ENCODE measurements at regions not wholly inside any gene's neighbourhood (a gene's known extent, or its start where the extent isn't known, plus 50 kb on each side); places are given as distances from the start of the nearest gene placed in this dataset.

- H3K9ac ChIP-seq (ENCODE audit: low read depth, low read length): no peak overlapping the region
- no peak overlapping the region for H3K4me3 ChIP-seq (ENCODE audit: low read depth, low read length)
These were observed 306.8 kb upstream of the G2E3 start for GRCh38 chr14:30252151-30252550.

GRCh38 chr14:30252783-30253674 is 305.9 kb upstream of the G2E3 start:
- no peak overlapping the region for H3K4me3 ChIP-seq (ENCODE audit: low read depth, low read length)
- no peaks in the 10 kb centered on the region for H3K9me3 ChIP-seq (ENCODE audit: control insufficient read depth, insufficient read depth, low read length)
- no peaks in the 10 kb centered on the region for H3K4me1 ChIP-seq (ENCODE audit: control insufficient read depth, insufficient read depth, low read length)
- no peak overlapping the region for H3K9ac ChIP-seq (ENCODE audit: low read depth, low read length)
- no peaks in the 10 kb centered on the region for H3K27me3 ChIP-seq (ENCODE audit: control insufficient read depth, insufficient read depth, low read length)
- H3K36me3 ChIP-seq (ENCODE audit: control insufficient read depth, insufficient read depth, low read length): no peaks in the 10 kb centered on the region

More at GRCh38 chr14:30252151-30252550, 306.8 kb upstream of the G2E3 start:
- no peaks in the 10 kb centered on the region for H3K27me3 ChIP-seq (ENCODE audit: control insufficient read depth, insufficient read depth, low read length)
- no peaks in the 10 kb centered on the region for H3K36me3 ChIP-seq (ENCODE audit: control insufficient read depth, insufficient read depth, low read length)
- no peaks in the 10 kb centered on the region for H3K4me1 ChIP-seq (ENCODE audit: control insufficient read depth, insufficient read depth, low read length)
- H3K9me3 ChIP-seq (ENCODE audit: control insufficient read depth, insufficient read depth, low read length): no peaks in the 10 kb centered on the region

DNA sequence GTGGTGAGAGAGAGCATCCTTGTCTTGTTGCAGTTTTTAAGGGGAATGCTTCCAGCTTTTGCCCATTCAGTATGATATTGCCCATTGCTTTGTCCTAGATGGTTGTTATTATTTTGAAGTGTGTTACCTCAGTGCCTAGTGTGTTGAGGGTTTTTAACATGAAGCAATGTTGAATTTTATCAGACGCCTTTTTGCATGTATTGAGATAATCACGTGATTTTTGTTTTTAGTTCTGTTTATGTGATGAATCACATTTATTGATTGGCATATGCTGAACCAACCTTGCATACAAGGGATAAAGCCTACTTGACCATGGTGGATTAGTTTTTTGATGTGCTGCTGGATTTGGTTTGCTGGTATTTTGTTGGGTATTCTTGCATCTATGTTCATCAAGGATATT is 302.3 kb upstream of the G2E3 start:
- no peaks in the 10 kb centered on the region for H3K27me3 ChIP-seq (ENCODE audit: control insufficient read depth, insufficient read depth, low read length)
- no peaks in the 10 kb centered on the region for H3K36me3 ChIP-seq (ENCODE audit: control insufficient read depth, insufficient read depth, low read length)
- no peak overlapping the region for H3K4me3 ChIP-seq (ENCODE audit: low read depth, low read length)
- H3K4me1 ChIP-seq (ENCODE audit: control insufficient read depth, insufficient read depth, low read length): peaks cover 2% of the 10 kb centered on the region
- H3K9ac ChIP-seq (ENCODE audit: low read depth, low read length): no peak overlapping the region
- H3K9me3 ChIP-seq (ENCODE audit: control insufficient read depth, insufficient read depth, low read length): no peaks in the 10 kb centered on the region

GRCh38 chr14:30257946-30258661 is 300.9 kb upstream of the G2E3 start:
- Histone ChIP-seq H3K9me3 (ENCODE audit: control insufficient read depth, insufficient read depth, low read length) (no peaks in the 10 kb centered on the region), H3K4me3 (ENCODE audit: low read depth, low read length) (no peak overlapping the region), H3K4me1 (ENCODE audit: control insufficient read depth, insufficient read depth, low read length) (peaks cover 2% of the 10 kb centered on the region), H3K36me3 (ENCODE audit: control insufficient read depth, insufficient read depth, low read length) (no peaks in the 10 kb centered on the region), H3K27me3 (ENCODE audit: control insufficient read depth, insufficient read depth, low read length) (no peaks in the 10 kb centered on the region), H3K9ac (ENCODE audit: low read depth, low read length) (no peak overlapping the region)

- no peaks in the 10 kb centered on the region for H3K9me3 ChIP-seq (ENCODE audit: control insufficient read depth, insufficient read depth, low read length)
- H3K27me3 ChIP-seq (ENCODE audit: control insufficient read depth, insufficient read depth, low read length): no peaks in the 10 kb centered on the region
- no peak overlapping the region for H3K4me3 ChIP-seq (ENCODE audit: low read depth, low read length)
- H3K36me3 ChIP-seq (ENCODE audit: control insufficient read depth, insufficient read depth, low read length): no peaks in the 10 kb centered on the region
- no peak overlapping the region for H3K9ac ChIP-seq (ENCODE audit: low read depth, low read length)
- H3K4me1 ChIP-seq (ENCODE audit: control insufficient read depth, insufficient read depth, low read length): peaks cover 2% of the 10 kb centered on the region
These were observed 297.9 kb upstream of the G2E3 start for GRCh38 chr14:30260833-30261607.

DNA sequence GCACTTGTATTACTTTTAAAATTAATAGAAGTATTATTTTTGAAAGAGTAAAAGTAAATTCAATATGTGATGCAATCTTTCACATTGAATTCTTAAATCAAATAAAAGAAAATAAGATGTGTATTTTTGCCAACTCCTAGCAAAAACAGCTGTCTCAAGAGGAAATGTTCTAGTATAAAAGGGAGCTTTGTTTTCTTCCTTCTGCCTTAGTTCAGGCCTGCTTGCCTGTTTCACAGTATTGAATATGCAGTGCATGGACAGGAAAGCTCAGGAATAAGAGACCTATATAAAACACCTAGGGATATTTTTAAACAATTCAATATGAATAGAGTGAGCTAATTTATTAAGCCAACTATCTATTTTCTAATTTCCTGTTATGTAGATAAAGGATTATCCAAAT is 294.8 kb upstream of the G2E3 start:
- H3K4me3 ChIP-seq (ENCODE audit: low read depth, low read length): no peak overlapping the region
- H3K27me3 ChIP-seq (ENCODE audit: control insufficient read depth, insufficient read depth, low read length): no peaks in the 10 kb centered on the region
- H3K9me3 ChIP-seq (ENCODE audit: control insufficient read depth, insufficient read depth, low read length): no peaks in the 10 kb centered on the region
- peaks cover 2% of the 10 kb centered on the region for H3K4me1 ChIP-seq (ENCODE audit: control insufficient read depth, insufficient read depth, low read length)
- no peaks in the 10 kb centered on the region for H3K36me3 ChIP-seq (ENCODE audit: control insufficient read depth, insufficient read depth, low read length)
- H3K9ac ChIP-seq (ENCODE audit: low read depth, low read length): no peak overlapping the region

DNA sequence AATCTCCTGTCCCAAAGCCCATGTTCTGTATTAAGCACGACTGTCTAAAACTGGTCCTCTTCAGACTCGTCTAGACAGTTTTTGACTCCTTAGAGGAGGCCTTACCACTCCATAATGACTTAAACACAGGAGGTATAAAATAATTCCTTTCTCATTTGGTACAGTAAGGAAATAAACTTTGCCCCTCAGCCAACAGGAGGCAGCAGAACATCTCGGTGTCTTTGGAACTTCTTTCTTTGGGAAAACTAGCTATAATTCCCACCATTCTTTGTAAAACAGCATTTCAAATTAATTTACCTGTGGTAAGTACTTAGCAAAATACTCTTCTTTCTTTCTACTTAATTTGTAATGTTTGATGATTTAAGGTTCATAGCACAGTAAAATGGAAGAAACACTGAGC is 292.7 kb upstream of the G2E3 start:
- H3K27me3 ChIP-seq (ENCODE audit: control insufficient read depth, insufficient read depth, low read length): peaks cover 8% of the 10 kb centered on the region
- no peaks in the 10 kb centered on the region for H3K9me3 ChIP-seq (ENCODE audit: control insufficient read depth, insufficient read depth, low read length)
- no peak overlapping the region for H3K9ac ChIP-seq (ENCODE audit: low read depth, low read length)
- H3K4me3 ChIP-seq (ENCODE audit: low read depth, low read length): no peak overlapping the region
- no peaks in the 10 kb centered on the region for H3K36me3 ChIP-seq (ENCODE audit: control insufficient read depth, insufficient read depth, low read length)
- H3K4me1 ChIP-seq (ENCODE audit: control insufficient read depth, insufficient read depth, low read length): peaks cover 3% of the 10 kb centered on the region

GRCh38 chr14:30267141-30267540 is 291.8 kb upstream of the G2E3 start:
- no peak overlapping the region for H3K9ac ChIP-seq (ENCODE audit: low read depth, low read length)

DNA sequence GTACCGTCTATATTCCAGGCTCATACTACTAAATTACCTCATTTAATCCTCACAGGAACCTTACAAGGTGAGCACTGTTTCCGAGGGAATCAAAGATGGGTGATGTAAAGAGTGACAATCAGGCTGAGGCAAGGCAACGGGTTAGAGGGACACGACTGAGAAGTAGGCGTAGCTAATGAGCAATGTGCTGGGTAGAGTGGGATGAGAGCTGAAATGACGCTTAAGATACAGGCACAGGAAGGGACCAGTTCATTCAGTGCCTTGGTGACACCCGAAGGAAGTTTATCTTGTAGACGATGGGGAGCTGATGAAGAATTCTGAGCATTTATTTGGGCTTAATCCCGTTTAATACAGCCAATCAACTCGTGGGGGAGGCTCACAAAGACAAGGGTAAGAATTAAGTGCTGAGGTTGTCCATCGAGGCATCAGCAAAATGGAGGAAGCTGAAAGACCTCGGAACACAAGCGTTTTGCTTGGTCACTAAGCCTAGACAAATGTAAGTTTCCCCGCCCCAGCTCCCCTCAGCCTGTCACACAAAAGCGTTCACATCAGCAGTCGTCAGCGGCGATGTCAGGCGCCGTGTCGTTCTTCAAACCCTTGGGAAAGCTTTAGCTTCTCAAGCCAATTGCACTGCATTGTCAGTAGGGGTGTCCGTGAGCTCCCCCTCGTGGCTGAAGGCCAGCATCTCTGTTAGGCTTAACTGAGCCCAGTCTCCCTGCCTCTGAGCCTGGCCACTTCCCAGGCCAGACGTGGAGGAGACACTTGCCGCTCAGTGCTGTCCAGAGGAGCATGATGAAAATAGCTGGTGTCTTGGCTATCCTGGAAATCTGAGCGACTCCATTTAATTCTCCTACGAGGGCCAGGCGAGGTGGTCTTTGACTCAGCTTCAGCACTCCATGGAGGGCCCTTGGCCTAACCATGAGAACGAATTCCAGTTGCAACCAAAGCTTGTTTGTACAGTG is 288.5 kb upstream of the G2E3 start:
- Histone ChIP-seq H3K36me3 (ENCODE audit: control insufficient read depth, insufficient read depth, low read length) (no peaks in the 10 kb centered on the region), H3K9ac (ENCODE audit: low read depth, low read length) (no peak overlapping the region), H3K4me1 (ENCODE audit: control insufficient read depth, insufficient read depth, low read length) (peaks cover 3% of the 10 kb centered on the region), H3K4me3 (ENCODE audit: low read depth, low read length) (peak overlapping the region; percentile 67), H3K9me3 (ENCODE audit: control insufficient read depth, insufficient read depth, low read length) (no peaks in the 10 kb centered on the region), H3K27me3 (ENCODE audit: control insufficient read depth, insufficient read depth, low read length) (peaks cover 8% of the 10 kb centered on the region)

More at GRCh38 chr14:30267141-30267540, 291.8 kb upstream of the G2E3 start:
- Histone ChIP-seq H3K4me3 (ENCODE audit: low read depth, low read length) (no peak overlapping the region), H3K27me3 (ENCODE audit: control insufficient read depth, insufficient read depth, low read length) (peaks cover 8% of the 10 kb centered on the region), H3K4me1 (ENCODE audit: control insufficient read depth, insufficient read depth, low read length) (peaks cover 3% of the 10 kb centered on the region), H3K36me3 (ENCODE audit: control insufficient read depth, insufficient read depth, low read length) (no peaks in the 10 kb centered on the region), H3K9me3 (ENCODE audit: control insufficient read depth, insufficient read depth, low read length) (no peaks in the 10 kb centered on the region)

DNA sequence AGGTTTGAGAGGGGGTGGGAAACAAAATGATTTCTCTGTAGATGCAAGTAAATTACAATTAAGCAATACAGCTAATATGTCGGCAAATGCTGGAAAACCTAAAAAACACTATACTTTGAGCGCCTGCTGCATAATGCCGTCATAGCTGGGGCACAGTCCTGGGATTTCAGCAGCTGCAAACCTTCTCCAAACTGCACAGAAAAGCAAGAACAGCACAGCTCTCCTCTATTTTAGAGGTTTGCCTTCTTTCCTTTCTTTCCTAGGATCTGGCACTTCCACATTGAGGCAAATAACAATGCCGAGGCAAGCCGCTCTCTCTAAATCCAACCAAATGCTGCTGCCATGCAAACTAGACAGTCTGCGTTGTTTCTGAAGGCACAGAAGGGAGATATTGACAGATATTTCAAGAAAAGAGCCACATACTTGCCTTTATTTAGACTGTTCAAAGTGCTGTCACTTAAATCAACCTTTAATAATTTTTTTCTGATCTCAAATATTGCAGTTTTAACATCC is 287.1 kb upstream of the G2E3 start:
- H3K27me3 ChIP-seq (ENCODE audit: control insufficient read depth, insufficient read depth, low read length): peaks cover 8% of the 10 kb centered on the region
- H3K4me1 ChIP-seq (ENCODE audit: control insufficient read depth, insufficient read depth, low read length): peaks cover 3% of the 10 kb centered on the region
- H3K4me3 ChIP-seq (ENCODE audit: low read depth, low read length): no peak overlapping the region
- no peaks in the 10 kb centered on the region for H3K36me3 ChIP-seq (ENCODE audit: control insufficient read depth, insufficient read depth, low read length)
- no peaks in the 10 kb centered on the region for H3K9me3 ChIP-seq (ENCODE audit: control insufficient read depth, insufficient read depth, low read length)
- peak overlapping the region; percentile 26 for H3K9ac ChIP-seq (ENCODE audit: low read depth, low read length)

Measured in iPS-15b (cell line).